Erythroblast (primary cell): ENCODE measurements at regions not wholly inside any gene's neighbourhood (a gene's known extent, or its start where the extent isn't known, plus 50 kb on each side); places are given as distances from the start of the nearest gene placed in this dataset.

Experiments used
- GATA1 ChIP-seq: IDR thresholded peaks from 2 replicates; pipeline ENCODE4 v1.6.1; 2011; ENCODE audit warnings: low read depth, mild to moderate bottlenecking, control low read depth, low read length, moderate library complexity
- POLR2A ChIP-seq: IDR thresholded peaks from 2 replicates; pipeline ENCODE4 v1.6.1; 2011; ENCODE audit warnings: mild to moderate bottlenecking, low read length

- no peak for TF ChIP-seq POLR2A
- no peak for TF ChIP-seq GATA1
Observed at GRCh38 chr3:139287557-139287956, 56.3 kb upstream of the MRPS22 start.
